ENCODE measurements at regions not wholly inside any gene's neighbourhood (a gene's known extent, or its start where the extent isn't known, plus 50 kb on each side); places are given as distances from the start of the nearest gene placed in this dataset.
A peak's percentile ranks its signal among the peaks of the same experiment; 100 is the strongest.
"Not testable (repeated sequence)": the region's sequence is repeated elsewhere in the genome, so short reads cannot be mapped to it uniquely, and the experiment has no call there.

DNA sequence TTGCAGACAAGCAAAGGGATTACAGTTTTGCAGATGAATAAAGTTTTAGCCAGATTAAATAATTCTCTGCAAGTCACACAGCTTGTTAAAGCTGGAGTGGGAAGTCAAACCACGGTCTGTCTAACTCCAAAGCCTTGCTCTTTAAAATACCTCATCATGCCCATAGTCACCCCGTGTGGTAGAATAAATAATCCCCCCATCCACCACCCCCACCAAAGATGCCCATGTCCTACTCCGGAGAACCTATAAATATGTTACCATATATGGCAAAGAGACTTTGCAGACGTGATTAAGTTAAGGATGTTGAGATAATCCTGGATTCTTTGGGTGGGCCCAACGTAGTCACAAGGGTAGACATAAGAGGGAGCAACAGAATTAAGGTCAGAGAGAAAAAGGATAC lies 118.7 kb downstream of the BEND2 start:
- no peak for DNase-seq (ENCODE audit: low read depth)

DNA sequence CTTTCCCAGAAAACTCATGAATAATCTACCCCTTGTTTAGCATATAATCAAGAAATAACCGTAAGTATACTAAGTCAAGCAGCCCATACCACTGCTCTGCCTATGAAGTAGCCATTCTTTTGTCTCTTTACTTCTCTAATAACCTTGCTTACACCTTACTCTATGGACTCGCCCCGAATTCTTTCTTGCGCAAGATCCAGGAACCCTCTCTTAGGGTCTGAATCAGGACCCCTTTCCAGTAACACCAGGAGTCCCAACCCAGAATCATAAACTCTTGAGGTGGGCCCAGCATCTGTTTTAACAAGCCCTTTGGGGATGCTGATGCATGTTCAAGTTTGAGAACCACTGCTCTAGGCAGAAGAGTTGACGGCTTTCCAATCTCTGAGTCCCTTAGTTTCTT lies 119.6 kb downstream of the BEND2 start:
- no peak for DNase-seq (ENCODE audit: low read depth)

DNA sequence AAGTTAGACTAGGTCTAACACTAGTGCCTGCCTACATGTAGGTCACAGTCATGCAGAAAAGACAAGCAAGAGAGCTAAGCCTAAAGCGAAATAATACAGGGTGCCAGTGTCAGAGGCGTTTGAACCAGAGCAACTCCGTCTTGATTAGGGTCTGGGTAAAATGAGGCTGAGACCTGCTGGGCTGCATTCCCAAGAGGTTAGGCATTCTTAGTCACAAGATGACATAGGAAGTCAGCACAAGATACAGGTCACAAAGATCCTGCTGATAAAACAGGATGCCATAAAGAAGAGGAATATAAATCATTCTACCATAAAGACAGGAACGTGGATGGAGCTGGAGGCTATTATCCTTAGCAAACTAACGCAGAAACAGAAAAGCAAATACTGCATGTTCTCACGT lies 120.9 kb downstream of the BEND2 start:
- DNase-seq (ENCODE audit: low read depth), result peak; percentile 13

DNA sequence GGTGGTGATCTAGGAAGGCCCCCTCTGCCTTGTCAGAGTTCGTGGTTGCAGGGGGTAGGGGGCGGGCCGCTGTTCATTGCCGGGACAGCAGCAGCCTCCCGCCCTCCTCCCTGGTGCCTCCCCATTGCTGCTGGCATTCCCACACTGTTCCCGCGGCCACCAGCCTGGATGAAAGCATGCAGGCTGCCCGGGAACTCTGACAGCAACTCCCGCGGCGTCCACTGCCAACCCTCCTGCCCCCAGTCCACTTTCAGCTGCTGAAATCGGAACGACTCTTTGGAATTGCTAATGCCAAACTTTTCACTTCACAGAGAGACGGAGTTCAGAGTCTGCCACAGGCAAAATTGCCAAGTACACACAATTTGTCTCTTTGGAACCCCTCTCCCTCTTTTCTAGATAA lies 121.9 kb downstream of the BEND2 start:
- no peak for DNase-seq (ENCODE audit: low read depth)

DNA sequence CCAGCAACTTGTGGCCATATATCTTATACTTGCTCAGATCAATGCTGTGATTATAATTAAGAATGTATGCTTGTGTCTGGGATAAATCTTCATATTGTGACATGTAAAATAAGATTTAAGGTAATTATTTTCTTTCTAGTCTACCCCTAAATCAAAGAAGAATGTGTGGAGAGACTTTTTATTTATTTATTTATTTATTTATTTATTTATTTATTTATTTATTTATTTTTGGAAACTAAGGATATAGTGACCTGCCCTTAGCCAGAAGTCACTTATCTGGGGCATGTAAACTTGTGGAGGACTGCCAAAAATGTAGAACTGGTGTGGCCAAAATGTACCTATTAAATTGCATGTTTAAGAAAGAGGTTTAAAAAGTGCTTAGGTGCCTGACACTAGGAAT lies 144.3 kb downstream of the BEND2 start:
- DNase-seq (ENCODE audit: low read depth), result no peak

DNA sequence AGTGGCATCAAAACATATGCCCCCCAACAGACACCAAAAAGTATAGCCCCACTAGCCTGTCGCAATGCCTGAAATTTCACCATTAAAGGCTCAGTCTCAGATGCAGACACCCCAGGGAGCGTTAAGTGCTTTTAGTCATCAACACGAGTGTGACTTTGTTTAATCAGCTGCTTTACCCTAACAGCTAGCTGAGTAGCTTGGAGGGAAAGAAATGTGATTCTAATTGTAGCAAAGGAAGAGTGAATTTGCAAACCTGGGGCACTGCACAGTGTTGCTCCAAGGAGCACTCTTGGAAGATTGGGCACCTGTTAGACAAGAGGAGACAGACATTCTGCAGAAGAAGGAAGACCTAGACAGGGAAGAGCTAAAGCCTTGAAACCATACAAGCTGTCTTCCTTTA lies 145.1 kb downstream of the BEND2 start:
- DNase-seq (ENCODE audit: low read depth), result no peak

DNA sequence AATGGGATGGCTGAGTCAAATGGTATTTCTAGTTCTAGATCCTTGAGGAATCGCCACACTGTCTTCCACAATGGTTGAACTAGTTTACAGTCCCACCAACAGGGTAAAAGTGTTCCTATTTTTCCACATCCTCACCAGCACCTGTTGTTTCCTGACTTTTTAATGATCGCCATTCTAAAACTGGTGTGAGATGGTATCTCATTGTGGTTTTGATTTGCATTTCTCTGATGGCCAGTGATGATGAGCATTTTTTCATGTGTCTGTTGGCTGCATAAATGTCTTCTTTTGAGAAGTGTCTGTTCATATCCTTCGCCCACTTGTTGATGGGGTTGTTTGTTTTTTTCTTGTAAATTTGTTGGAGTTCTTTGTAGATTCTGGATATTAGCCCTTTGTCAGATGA lies 152.6 kb downstream of the BEND2 start:
- DNase-seq (ENCODE audit: low read depth), result not testable (repeated sequence)

DNA sequence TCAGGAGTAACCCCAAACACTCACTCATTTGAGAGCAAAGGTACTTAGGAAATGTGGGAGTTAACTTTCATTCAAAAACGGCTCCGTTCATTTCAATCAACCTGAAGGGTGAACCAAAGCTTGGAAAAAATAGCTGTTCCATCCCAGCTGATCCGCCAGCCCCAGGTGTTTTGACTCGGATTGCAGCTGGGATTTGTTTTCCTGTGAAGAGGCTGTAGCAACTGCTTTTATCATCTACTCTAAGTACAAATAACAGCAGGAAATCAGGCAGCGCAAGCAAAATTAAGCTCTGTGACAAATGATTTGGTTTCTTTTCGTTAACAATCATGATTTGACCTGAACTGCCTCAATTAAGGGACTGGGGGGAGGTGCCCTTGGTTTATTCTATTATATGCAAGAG lies 154.7 kb downstream of the BEND2 start:
- DNase-seq (ENCODE audit: low read depth), result no peak

DNA sequence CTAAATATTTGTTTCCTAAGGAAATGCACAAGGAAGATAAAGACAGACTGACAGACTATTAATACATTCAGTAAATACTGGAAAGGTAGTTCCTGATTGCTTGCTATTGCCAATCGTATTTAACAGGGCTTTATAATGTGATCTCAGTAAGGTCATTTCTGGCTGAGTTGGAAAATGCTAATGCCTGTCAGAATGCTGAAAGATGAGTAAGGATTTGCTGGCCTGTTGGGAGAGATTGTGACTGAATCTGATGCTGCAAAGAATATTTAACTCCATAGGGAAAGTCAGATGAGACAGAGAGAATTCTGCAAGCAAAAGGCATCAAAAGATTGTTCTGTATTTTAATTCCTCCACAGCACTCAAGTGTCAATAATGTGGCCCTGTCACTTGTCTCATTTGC lies 169.0 kb downstream of the BEND2 start:
- DNase-seq (ENCODE audit: low read depth), result no peak

DNA sequence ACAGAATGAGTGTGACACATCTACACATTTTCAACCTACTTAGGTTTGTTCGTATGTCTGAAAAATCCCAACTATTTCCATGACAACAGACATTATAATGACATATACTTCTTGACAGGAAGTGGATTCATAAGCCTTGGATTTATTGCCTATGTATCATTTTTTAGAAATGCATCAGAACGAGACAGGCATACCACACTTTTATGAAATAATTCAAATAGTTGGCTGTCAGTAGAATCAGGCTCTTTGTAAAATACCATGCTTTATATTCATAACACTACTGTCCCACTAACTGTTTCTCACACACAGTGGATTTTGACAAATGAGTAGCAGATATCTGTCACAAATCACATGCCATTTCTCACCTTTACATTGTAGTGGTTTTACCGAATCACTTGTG lies 173.2 kb downstream of the BEND2 start:
- peak; percentile 2 for DNase-seq (ENCODE audit: low read depth)

DNA sequence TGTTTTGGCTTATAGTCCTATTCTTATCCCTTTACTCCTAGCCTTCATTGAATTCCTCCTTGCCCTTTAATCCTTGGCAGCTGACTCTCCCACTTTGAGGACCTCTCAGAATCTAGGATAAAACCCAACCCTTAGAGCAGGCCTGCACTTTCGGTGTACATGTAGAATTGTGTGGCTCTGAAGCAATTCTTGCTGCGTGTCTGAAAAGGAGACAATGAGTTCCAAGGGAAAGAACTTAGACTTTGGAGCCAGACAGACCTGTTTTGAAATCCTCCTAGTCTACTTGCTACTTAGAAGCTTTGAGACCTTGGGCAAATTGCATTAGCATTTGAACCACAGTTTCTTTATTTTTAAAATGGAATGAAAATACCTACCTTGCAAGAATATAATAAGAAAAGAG lies 175.2 kb downstream of the BEND2 start:
- no peak for DNase-seq (ENCODE audit: low read depth)

DNA sequence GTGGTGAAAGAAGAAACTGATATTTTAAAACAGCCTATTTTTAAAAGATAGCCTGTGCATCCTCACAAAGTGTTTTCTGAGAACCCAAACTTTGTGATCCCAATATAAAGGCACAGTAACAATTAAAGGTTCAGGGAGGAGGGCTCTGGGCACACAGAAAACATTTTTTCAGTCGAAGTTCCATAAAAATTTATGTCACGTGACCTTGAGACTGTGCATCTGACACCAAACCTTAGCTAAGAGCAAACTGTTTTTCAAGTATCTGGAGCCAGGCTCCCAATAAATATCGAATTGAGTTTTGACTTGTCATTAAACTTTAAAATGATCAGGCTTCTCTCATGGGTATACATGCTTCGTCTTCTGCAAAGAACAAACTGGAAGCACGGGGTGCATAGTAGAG lies 177.9 kb downstream of the BEND2 start:
- DNase-seq (ENCODE audit: low read depth), result no peak

DNA sequence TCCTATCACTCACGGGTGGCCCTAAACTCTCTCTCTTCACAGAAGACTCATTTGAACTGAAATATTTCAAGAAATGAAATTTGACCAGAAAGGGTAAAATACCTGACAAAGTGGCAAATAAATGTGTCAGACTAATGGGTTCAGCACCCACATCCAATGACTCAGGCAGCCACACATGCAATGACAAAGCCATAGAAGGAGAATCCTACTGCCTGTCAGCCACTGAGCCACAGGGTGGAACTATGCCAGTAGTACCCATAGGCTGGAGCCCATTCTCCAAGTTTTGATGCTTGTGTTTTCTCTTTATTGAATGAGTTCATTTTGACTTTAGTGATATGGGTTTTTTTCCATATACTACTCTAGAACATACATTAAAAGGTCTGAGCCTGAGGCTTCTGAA lies 179.0 kb downstream of the BEND2 start:
- no peak for DNase-seq (ENCODE audit: low read depth)

DNA sequence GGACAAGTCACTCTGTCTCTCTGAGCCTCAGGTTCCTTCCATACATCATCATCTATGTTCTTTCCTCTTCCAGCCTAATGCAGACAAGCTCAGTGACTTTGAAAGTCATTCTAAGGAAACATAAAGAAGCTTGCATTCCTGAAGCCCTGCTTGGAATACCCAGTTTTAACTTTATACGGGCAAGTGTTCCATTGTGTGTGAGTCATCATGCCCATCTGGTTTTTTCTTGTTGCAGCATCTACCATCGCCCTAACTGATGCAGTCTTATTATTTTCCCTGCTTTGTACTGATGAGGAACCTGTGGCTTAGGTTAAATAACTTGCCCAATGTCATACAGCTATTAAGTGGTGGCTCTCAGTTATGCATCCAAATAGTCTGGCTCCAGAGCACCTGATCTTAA lies 177.9 kb upstream of the RAI2 start:
- DNase-seq (ENCODE audit: low read depth), result no peak

DNA sequence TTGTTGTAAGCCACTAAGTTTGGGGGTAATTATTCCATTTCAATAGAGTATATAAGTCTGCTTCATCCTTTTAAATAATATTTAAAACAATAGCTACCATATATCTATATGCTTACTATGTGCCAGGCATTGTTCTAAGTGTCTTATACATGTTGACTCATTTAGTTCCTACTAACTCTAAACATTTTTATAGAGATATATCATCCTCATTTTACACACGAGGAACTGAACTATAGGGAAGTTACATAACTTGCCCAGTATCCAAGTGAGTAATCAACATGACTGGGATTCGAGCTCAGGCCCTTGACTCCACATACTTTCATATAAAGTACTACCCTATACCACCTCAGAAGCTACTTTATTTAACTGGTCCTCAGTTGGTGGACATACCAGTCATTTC lies 175.3 kb upstream of the RAI2 start:
- DNase-seq (ENCODE audit: low read depth), result no peak

DNA sequence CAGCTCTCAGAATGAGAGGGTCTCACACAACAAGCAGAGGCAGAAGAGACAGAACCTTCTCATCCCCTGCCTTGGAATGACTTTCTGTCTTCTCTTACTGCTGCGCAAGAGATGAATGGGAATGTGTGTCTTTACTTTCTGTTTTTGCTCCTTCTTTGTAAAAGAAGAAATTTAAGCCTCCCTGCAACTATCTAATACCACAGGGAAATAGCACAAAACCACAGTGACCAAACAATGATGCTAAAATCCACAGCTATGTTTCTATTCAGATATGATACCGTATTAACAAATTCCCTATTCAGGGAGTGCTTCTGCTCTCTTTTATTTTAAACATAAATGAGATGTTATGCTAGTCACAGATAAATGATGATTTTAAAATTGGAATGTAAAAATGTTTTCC lies 173.8 kb upstream of the RAI2 start:
- no peak for DNase-seq (ENCODE audit: low read depth)

DNA sequence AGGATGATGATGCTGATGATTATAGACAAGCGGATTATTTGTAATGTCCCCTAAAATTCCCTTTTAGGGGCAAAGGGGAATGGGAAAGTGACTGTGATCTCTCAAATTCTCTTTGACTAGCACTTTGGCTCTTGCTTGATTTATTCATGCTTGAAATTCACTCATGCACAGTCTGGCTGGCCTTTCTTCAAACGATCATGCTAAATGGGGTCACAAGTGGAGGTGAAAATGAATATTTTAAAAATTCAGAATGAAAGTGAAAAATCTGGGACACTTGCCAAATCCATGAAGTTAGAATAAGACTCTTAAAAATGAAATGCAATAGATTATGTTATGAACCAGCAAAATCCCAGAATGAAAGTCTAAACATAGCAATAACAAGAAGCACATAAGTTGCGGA lies 173.4 kb upstream of the RAI2 start:
- no peak for DNase-seq (ENCODE audit: low read depth)

DNA sequence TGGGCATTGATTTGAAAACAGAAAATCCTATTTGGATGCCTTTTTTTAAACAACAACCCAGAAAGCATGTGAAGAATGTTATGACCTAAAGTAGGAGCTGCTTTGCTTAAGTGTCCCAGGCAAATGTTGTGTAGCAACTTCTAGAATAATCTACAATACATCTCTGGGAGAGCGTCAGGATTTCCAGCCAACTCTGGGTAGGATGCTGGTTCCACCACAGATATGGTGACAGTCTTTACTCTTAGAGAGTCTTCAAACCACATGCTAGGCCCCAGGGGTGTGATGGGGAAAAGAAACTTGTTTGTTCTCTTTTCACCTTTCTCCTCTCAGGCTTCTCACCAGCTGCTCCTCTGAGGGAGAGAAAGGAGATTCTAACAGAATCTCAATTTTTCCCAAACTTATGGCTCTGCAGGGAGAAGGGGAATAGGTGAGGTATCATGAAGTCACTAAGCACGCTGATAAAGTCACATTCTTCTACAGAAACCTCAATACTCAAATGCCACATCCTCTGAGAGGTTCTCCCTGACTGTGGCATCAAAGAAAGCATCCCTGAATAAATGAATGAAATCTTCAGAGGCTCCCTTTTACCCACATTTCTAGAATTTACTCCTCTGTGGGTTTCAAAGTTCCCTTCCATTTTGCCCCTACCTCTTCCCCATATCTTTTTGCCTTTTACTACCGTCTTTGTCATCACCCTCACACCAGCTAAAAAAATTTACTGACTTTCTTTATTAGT lies 171.6 kb upstream of the RAI2 start:
- no peak for DNase-seq (ENCODE audit: low read depth)

DNA sequence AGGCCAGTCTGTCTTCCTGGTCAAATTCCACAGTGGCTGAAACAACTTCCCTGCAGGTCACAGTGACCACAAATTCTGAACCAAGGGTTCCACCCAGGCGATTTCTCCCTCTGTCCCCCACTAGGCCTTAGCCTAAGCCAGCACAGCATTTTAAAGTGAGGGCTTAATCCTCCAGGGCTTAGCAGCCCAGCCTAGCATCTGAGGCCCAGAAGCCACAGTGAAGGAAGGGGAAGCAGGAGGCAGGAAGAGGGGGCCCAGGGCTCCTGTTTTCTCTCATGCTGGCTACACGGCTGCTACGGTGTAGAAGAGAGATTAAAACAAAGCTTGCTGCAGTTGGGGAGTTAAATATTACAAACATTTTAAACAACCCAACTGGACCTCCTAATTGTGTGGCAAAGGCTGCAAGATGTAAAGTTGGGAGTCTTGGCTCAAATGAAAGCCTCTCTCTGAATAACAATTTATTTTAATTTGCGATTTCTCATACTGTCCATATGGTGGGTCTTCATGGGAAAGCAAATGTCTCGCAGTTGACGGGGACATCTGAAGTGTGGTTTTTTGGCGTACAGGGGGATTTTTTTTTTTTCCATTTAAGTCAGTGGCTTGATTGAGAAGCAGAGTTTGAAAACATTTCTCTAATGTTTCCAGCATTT lies 170.8 kb upstream of the RAI2 start:
- DNase-seq (ENCODE audit: low read depth), result no peak

DNA sequence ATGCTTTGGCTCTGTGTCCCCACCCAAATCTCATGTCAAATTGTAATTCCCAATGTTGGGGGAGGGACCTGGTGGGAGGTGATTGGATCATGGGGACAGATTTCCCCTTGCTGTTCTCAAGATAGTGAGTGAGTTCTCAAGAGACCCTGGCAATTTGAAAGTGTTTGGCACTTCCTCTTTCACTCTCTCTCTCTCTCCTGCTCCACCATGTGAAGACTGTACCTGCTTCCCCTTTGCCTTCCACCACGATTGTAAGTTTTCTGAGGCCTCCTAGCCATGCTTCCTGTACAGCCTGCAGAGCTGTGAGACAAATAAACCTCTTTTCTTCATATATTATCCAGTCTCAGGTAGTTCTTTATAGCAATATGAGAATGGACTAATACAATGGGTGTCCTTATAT lies 169.6 kb upstream of the RAI2 start:
- not testable (repeated sequence) for DNase-seq (ENCODE audit: low read depth)

DNA sequence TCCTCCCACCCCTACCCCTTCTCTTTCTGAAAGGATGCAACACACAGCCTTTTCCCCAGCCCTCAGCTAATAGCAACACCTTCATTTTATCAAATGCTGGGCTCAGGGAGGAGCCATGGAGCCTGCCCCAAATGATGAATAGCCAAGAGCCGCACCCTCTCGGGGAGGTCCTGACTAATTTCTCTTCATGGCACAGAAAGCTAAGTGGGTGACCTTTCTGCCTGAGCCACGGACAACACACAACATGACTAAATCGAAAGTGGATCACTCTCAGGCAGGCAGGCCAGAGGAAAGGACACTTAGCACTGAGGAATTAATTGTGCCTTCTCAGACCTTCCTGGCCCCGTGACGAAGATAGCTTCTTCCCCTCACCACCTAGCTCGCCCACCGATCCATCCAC lies 165.1 kb upstream of the RAI2 start:
- no peak for DNase-seq (ENCODE audit: low read depth)

DNA sequence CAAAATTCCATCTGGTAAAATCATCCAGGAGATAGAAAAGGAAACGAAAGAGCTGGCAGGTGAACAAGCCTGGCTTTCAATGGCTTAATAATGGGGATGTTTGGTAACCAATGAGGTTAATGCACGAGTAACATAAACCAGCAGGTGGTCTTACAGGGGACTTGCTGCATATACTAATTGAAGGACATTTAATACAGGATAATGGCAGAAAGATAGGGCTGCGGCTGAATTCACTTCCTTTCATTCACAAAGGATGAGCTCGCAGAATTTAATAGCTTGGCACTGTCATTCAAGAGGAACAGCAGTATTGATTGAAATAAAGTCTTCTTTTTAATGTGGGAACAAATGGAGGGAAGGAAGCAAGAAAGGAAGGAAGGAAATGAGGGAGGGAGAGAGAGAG lies 156.3 kb upstream of the RAI2 start:
- DNase-seq (ENCODE audit: low read depth), result no peak

DNA sequence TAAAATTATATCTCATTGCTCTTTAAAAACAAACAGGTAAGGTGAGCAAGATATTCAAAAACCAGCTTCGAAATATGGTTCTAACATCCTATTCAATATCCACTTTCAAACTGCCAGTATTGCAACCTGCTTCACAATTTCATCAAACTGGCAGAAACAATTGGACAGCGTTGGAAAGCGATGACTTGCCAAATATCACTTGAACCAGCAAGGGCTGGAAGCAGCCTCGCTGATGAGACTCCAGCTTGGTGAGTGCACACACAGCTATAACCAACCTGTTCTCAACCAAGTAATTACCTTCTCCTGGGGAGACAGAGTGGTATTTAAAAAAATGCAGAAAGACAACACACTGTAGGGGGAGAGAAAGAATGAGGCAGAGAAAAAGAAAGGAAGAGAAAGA lies 155.8 kb upstream of the RAI2 start:
- DNase-seq (ENCODE audit: low read depth), result no peak

DNA sequence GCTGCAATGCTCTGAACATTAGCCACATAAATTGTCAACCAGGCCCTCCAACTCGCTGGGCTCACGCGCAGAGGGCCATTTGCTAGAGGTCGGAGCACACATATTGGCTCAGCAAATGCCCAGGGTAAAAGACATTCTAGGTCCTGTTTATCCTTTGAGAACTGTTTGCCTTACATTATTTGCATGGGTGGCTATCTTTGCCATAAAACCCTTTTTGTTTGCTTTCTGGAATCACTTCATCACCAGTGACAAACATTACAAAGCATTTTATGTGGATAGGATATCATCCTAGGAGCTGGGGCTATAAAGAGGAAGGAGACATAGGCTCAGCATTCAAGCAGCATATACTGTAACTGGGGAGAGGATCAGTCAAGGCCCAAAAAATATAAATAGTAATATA lies 149.2 kb upstream of the RAI2 start:
- DNase-seq (ENCODE audit: low read depth), result no peak

Measured in EH (cell line).